Fibroblast of gingiva (primary cell): ENCODE measurements at regions not wholly inside any gene's neighbourhood (a gene's known extent, or its start where the extent isn't known, plus 50 kb on each side); places are given as distances from the start of the nearest gene placed in this dataset.

Experiments used
- DNase-seq: peaks from one replicate; pipeline ENCODE4 v3.0.0-alpha.2; 2011; ENCODE audit warnings: low read depth

GRCh38 chr2:150417278-150417677 is 70.2 kb downstream of the RND3 start:
- DNase-seq = no peak

GRCh38 chr2:150415022-150415421 is 72.4 kb downstream of the RND3 start:
- DNase-seq = no peak

GRCh38 chr2:150413910-150414309 is 73.6 kb downstream of the RND3 start:
- DNase-seq = no peak

- no peak for DNase-seq
Measured at GRCh38 chr2:150413366-150413765, 74.1 kb downstream of the RND3 start.

- peak; percentile 9 for DNase-seq
Measured at GRCh38 chr2:150410809-150411208, 76.7 kb downstream of the RND3 start.

- DNase-seq = no peak
Measured at GRCh38 chr2:150409196-150409595, 78.3 kb downstream of the RND3 start.

GRCh38 chr2:150404147-150404546 is 83.3 kb downstream of the RND3 start:
- DNase-seq = no peak

GRCh38 chr2:150403457-150403856 is 84.0 kb downstream of the RND3 start:
- DNase-seq = no peak

GRCh38 chr2:150402953-150403352 is 84.5 kb downstream of the RND3 start:
- DNase-seq = no peak

GRCh38 chr2:150400849-150401248 is 86.6 kb downstream of the RND3 start:
- peak; percentile 4 for DNase-seq

- DNase-seq = no peak
Measured at GRCh38 chr2:150392614-150393013, 94.9 kb downstream of the RND3 start.

- no peak for DNase-seq
Measured at GRCh38 chr2:150391779-150392178, 95.7 kb downstream of the RND3 start.

GRCh38 chr2:150389447-150389846 is 98.0 kb downstream of the RND3 start:
- no peak for DNase-seq

- DNase-seq = no peak
Measured at GRCh38 chr2:150388289-150388625, 99.2 kb downstream of the RND3 start.

GRCh38 chr2:150387586-150388288 is 99.7 kb downstream of the RND3 start:
- no peak for DNase-seq

- no peak for DNase-seq
Measured at GRCh38 chr2:150385211-150385610, 102.3 kb downstream of the RND3 start.

GRCh38 chr2:150383587-150383986 is 103.9 kb downstream of the RND3 start:
- no peak for DNase-seq

- DNase-seq = no peak
Measured at GRCh38 chr2:150379166-150379565, 108.3 kb downstream of the RND3 start.

GRCh38 chr2:150378686-150379085 is 108.8 kb downstream of the RND3 start:
- no peak for DNase-seq

GRCh38 chr2:150376553-150377335 is 110.7 kb downstream of the RND3 start:
- peak; percentile 70 for DNase-seq

GRCh38 chr2:150375333-150375732 is 112.1 kb downstream of the RND3 start:
- no peak for DNase-seq

- no peak for DNase-seq
Measured at GRCh38 chr2:150374492-150374891, 113.0 kb downstream of the RND3 start.

- DNase-seq = no peak
Measured at GRCh38 chr2:150373374-150373773, 114.1 kb downstream of the RND3 start.
